GM21528 (cell line): ENCODE measurements at regions not wholly inside any gene's neighbourhood (a gene's known extent, or its start where the extent isn't known, plus 50 kb on each side); places are given as distances from the start of the nearest gene placed in this dataset.

Experiments
- ATAC-seq: cut with Tn5 transposase; IDR thresholded peaks from one replicate; pipeline ENCODE4 v1.9.1; 2021; ENCODE audit warnings: mild to moderate bottlenecking, moderate library complexity; ENCODE audit not compliant: unreplicated experiment, low FRiP score

DNA sequence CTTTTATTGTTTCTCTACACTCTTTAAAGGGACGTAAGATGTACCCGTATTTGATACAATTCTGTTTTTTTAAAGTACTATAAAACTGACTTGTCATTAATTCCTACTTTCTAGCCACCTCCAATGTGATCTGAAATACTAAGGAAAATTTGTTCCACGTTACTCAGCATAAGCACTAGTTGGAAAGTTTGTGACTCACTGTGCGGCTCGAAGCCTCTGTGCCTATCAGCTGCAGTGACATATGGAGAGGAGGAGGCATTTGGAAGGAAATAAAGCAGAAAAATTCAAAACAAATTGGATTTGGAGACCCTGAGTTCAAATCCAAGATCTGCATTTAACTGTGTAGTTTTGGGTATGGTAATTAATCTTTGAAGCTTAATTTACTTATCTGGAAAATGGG, 339.3 kb downstream of the BRINP1 start:
- ATAC-seq, result no peak

DNA sequence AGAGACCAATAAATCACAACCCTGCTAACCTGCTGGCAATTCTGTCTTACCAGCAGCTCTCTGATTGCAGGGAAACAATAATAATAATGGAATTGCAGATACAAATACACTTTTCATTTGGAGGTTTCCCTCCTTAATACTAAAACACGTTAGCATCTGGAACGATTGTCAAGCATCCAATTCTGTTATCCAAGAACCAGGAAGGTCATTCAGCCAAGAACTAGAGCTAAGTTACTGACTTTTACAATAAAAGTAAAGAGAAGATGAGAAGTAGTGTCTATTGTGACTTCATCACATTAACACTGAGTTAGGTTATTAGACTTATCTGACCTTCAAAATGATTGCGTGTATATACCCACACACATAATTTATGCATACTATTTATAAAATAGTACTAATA, 335.6 kb downstream of the BRINP1 start:
- no peak for ATAC-seq

DNA sequence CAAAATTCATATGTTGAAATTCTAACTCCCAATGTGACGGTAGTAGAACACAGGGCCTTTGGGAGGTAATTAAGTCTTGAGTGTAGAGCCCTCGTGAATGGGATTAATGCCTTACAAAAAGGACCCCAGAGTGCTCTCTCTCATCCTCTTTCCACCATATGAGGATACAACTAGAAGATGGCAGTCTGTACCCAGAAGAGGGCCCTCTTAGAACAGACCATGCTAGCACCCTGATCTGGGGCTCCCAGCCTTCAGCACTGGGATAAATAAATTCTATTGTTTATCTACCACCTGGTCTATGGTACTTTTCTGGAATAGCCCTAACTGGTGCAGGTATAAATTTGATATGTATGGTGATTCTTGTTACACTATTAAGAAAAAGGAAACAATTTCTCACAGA, 332.3 kb downstream of the BRINP1 start:
- ATAC-seq, result no peak

DNA sequence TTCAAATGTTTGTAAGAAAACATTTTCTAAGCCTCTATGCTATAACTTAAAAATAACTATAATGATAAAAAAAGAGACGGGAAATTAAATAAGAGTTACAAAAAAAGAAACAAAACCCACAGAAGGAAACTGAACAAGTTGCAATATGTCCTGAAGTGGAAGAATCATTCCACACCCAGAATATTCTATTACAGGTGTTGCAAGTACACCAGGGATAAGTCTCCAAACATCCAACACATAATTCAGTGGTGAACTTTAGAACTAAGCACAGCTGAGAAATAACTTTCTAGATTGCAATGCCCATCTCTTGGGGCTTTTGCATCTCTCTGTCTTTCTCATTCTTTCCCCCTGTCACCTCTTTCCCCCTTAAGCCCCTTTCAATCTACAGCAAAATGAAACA, 325.2 kb downstream of the BRINP1 start:
- ATAC-seq, result no peak

DNA sequence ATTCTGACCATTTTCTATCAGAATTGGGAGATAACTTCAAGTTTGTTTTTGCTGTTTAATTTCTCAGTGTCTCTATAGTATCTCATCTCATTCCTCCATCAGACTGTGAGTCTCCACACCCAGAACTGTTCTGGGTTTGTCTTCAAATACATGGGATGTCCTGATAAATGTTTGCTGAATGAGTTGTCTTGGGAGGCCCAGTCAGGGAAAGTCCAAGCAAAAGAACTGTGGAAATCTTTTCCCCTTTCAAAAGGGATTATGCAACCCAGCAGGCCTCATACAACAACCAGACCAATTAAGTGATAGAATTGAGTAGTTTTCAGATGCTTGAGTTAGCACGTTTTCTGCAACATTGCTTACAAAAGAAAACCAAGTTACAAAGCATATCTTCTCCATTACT, 324.4 kb downstream of the BRINP1 start:
- no peak for ATAC-seq

DNA sequence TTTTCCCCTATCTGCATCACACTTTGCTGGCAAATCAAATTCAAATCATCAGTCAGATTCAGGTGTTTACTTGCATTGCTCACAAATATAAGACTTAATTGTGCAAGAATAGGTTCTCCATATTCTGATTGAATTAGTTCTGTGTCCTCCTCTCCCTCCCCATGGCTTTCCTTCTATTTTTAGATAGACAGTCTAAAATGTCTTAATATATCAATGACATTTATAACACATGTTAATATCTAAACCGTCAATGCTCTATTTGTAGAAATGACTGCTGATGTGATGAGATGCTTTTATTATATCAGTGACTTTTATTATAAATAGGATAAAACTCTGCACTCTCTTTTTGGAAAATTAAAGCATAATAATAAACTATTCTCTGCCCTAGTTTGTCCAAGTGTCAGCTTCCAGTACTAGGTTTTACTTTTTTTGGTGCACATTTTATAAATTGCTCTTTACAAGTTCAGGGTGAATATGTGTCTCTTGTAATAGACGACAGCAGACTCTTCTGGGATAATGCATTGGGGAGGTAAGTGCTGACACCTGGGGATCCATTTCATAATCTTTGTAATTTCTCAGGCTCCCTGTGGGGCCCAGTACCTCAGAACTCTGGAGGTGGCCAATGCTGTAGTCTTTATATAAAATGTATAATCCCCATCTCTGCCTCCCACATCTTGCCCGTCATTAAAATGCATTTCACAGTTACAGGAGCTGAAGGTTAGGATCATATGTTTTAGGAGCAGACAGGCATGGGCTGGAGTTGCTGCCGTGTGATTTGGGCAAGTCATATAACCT, 321.5 kb downstream of the BRINP1 start:
- ATAC-seq, result no peak

DNA sequence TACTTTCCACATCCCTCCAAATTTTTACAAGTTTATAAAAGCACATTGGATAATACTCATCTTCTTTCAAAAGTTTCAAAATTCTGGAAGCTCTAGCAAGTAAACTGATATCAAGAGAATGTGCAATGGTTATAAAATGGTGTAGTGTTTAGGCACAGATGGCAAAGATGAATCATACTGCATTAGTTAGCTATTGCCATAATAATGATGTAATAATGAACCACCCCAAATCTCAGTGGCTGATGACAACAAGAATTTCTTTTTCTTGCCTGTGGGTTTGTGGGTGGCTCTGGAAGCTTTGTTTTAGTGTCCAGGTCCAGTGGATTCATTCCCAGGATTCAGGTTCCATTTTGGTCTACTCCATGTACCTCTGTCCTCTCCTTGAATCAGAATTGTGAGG, 319.0 kb downstream of the BRINP1 start:
- ATAC-seq, result no peak

DNA sequence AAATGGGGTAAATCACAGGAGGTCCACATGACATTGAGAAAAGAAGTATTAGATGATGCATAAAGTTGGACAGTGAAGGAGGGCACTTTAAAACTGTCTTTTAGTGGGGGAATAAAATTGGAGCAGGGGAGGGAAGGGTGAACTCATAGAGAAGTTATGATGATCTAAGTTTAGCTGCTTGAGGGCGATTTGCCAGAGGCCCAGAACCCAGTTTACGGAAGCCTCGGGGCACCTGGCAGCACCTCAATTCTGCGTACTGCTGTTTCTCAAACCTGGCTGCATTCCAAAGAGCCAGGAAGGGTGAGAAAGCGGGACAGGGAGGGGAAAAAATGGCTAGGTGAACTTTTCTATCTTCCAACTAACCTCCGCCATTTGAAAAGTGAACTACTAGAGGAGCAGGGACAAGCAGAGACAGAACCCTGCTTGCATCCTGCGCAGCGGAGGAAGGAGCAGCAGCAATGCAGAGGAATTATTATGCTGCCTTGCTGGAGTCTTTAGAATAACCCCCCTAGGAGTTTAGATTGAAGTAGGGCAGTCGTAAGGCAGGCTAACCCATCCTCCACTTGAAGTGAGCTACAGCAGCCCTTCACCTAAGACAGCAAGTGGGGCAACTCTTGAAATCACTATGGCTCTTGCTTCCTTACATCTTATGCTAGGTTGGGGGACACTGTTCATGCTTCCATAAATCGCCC, 316.8 kb downstream of the BRINP1 start:
- ATAC-seq, result no peak

DNA sequence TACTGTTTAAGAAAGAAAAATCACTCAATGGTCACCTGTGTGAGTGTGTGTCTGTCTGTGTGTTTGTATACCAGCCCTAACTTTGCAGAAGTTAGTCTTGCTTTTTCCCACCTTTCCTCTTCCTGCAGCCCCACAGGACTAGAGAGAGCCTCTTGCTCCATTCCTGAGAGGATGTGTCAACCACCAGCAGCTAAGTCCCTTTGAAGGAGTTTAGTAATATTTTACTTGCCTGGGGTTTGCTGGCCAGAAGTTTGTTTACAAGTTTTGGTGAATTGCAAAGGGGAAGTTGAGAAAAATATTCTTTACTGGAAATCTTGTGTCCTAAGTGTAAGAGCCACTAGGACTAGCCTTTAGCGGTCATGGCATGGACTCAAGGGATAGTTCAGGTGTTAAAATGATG, 316.2 kb downstream of the BRINP1 start:
- ATAC-seq, result no peak

DNA sequence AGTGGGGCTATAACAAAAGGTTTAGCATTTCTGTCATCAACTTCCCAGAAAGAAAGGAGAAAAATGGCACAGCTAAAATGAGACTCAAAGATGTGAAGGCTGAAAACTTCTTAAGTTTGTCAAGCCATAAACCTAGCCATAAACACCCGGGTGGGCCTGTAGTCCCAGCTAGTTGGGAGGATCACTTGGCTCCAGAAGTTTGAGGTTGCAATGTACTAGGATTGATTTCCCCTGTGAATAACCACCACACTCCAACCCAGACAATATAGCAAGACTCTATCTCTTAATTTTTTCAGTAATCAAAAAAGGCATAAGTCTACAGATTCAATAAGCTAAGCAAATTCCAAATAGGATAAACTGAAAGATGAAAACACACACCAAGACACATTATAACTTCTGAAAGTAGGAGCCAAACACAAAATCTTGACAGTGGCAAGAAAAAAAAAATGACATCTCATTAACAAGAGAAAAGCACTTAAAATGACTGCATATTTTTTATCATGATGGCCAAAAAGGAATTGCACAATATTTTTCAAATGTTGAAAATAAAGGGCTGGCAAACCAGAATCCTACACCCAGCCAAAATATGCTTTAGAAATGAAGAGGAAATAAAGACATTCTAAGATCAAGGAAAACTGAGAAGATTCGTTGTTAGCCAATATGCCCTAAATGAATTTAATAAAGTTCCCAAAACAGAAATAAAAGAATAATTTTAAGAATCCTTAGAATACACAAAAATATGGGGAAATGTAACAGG, 308.4 kb downstream of the BRINP1 start:
- no peak for ATAC-seq

DNA sequence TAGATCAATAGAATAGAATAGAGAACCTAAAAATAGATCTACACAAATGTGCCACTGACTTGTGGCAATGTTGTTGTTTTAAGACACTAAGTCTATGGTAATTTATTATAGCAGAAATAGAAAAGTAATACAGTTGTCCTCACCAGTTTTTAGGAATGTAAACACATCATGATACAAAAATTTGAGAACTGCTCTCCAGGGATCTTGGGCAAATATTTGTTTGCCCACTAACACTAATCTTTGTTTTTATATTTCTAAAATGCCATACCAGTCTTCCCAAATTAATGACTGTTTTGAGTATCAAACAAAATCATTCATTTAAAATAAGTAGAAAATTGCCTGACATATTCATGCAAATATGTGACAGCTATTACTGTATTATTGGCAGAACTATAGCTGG, 297.6 kb downstream of the BRINP1 start:
- ATAC-seq, result no peak

DNA sequence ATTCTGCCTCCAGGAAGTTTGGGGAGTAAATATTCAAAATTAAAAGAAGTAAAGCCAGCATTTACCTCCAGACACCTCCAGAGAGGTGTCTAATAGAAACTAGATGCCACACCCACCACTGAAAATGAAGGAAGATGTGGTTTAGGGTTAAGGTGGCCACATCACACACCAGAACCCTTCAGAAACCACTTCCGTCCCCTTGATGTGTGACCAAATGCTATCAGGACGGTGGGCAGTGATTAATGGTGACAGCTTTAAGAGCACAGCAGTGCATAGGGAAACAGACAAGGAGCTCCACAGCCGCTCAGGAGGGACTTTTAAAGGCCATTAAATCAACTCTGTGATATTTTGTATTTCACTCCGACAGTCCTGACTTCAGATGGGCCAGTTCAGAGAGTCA, 295.2 kb downstream of the BRINP1 start:
- no peak for ATAC-seq

DNA sequence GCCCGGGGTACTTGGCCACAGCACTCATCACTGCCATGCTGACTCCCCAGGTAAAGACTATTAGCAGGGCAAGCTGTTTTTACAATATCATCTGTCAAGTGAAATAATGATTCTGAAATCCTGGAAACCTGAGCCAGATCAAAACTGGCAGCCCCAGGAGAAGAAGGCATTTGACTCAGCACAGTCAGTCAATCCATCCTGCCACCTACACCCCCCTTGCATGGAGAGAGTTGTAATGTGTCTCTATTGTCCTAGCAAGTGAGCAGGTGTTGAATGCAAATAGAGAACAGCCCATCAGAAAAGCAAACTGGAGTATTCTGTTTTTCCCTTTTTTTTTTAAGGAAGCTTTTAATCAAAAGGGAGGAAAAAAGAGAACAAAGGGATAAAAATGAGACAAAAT, 291.2 kb downstream of the BRINP1 start:
- ATAC-seq, result no peak

DNA sequence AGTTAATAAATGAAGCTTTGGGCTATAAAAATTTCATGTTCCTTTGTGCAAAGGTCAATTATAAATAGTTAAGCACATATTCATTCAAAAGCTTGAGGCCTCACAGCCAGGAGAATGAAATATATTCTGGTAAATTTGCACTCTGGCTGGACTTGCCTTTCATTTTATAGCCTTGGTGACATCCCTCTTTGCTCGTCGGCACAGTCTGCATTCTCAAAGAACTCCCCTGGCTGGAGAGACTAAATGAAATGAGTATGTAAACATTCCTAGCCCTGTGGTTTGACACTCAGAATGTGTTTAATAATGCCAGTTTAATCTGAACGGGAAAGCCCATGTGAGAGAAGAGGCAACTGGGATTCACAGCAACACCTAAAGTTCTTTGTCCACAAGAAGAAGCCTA, 285.6 kb downstream of the BRINP1 start:
- no peak for ATAC-seq

DNA sequence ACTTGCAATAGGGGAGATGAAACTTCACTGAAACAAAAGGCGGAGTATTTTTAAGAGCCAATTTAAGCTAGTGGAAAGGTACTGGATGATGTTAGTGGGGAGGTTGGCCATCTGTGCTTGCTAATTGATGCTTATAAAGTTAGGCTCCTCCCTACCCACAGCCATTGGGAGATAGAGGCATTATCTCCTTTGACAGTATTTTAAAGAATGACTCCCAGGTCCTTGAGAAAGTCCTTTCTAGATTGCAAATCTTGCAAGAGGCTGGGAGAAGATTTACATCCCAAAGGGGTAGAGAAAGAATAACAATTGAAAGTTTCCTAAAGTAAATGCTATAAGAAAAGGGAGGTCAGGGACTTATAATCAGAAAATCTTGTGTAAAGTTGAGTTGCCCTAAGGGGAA, 282.6 kb downstream of the BRINP1 start:
- ATAC-seq, result no peak

DNA sequence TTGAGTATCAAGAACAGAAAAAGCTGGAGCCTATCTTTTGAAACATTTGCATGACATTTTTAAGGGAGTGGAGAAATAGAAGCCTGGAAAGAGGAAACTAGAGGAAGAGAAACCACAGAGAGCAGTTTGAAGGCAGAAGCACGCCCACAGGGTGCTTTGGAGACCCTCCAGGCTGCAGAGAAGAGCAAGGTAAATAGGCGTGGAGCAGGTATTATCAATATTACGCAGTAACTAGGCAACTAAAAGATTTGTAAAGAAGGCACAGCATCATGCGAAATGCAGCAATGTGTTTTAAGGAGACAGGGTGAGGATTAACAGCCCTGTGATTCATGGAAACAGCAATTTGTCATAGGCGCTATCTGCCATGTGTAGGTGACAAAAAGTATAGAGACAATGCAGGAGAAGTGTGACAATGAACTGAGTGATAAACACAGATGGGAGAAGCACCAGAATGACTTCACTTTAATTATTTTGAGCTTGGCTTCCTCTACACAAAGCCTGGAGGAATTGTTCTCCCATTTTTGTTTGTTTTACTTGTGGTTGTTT, 281.2 kb downstream of the BRINP1 start:
- ATAC-seq, result no peak

DNA sequence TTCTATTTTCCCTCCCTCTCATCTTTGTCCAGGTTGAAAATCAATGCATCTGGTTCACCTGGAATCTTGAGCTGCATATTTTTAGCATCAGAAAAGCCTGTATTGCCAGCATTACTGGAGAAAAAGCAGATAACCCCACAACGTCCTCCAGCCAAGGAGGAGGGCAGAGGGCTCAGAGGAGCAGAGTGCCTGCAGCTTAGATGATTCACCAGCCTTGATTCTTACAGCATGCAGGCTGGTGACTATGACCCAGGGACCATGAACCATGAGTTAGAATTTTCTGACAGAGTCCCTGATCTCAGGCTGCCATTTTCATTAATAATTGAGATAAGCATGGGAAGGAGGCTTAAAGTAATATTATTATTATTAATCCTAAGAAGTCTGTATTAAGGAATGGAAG, 278.2 kb downstream of the BRINP1 start:
- no peak for ATAC-seq

DNA sequence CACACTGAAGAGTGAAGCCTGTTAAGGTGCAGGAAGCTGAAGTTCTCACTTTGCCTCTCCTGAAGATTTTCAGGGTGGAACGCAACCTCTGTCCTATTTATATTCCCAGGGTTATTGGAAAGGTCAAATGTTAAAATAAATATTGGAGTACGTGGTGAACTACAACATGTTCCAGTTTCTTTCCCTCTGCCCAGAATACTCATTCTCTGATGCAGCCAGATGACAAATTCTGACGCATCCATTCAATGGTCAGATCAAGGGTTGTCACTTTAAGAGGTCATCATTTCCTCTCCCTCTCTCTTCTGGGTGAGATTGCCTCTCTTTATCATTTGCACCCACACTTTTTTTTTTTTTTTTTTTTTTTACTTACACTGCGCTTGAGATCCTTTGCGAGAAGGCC, 277.1 kb downstream of the BRINP1 start:
- no peak for ATAC-seq

DNA sequence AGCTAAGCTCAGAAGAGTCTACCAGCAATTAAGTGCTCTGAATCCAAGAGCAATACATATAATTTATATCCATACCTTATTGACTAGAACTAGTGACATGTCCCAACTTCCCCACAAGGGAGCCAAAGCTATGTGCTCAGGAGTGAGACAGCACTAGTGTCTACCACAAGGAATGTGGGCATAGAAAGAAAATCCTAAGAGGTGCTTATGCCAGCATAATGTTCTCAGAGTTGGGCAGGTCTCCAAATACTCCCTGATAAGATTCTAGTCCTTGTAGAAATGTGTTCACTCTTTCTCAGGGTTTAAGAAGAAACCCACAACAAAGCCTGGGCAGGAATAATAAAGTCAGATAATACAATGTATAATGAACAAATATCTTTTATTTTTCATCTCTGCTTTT, 275.1 kb downstream of the BRINP1 start:
- ATAC-seq, result no peak

DNA sequence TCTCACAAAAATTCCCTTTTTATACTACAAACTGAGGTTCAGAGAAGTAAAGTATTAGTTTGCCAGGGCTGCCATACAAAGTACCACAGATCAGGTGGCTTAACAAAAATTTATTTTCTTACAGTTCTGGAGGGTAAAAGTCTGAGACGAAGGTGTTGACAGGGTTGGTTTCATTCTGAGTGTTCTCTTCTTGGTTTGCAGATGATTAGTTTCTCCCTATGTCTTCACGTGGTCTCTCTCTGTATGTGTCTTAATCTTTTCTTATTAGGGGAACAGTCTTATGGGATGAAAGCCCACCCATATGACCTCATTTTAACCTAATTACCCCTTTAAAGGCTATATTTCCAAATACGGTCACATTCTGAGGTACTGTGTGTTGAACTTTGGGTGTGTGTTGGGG, 274.2 kb downstream of the BRINP1 start:
- no peak for ATAC-seq

DNA sequence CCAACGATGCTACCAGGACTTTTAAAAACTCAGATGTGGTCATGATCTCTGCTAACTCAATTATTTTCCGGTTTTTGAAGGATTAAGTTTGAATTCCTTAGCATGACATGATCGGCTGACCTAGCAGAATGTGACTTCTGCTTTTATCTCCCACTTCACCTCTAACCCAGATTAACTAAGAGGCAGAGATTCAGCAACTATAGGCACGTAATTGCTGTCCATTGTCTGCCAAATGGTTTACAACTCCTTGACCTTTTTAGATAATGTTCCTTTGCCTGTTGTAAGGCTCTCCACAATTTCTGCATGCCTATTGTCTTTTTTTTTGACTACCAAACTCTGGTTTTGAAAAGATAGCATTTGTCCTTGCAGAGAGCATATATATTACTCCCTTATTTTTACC, 268.2 kb downstream of the BRINP1 start:
- ATAC-seq, result no peak
